HG02943 (cell line): ENCODE measurements at regions not wholly inside any gene's neighbourhood (a gene's known extent, or its start where the extent isn't known, plus 50 kb on each side); places are given as distances from the start of the nearest gene placed in this dataset.

Source experiments
- ATAC-seq: cut with Tn5 transposase; IDR thresholded peaks from one replicate; pipeline ENCODE4 v1.9.1; 2021; ENCODE audit warnings: mild to moderate bottlenecking, low read depth, moderate library complexity; ENCODE audit not compliant: unreplicated experiment

DNA sequence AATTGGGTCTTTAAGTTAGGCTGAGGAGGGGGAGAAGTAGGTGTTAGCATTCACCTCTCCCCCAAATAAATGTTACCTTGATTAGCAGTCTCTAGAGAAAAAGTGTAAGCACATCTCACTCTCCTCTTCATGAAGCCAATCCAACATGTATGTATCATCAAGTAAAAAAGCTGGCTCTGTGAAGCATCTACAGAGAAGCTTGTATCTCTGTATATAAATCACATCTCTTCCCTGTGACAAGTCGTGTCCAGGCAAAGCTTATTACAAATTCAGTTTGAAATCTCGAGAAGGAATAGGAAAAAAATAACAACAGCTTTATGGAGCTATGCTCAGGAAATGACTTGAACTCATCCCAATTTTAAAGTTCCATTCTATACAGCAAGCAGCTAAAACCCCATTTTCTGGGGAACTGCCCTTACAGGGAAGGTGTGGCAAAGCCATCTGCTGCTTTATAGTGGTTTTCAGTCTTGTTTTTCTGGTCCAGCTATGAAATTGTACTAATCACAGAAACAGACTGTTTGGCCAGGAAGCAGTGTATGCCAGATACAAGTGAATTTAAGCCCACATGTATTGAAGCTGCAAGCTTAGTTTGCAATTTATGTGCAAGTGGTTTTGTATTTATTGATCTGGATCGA, 313.3 kb upstream of the NOCT start:
- no peak for ATAC-seq

DNA sequence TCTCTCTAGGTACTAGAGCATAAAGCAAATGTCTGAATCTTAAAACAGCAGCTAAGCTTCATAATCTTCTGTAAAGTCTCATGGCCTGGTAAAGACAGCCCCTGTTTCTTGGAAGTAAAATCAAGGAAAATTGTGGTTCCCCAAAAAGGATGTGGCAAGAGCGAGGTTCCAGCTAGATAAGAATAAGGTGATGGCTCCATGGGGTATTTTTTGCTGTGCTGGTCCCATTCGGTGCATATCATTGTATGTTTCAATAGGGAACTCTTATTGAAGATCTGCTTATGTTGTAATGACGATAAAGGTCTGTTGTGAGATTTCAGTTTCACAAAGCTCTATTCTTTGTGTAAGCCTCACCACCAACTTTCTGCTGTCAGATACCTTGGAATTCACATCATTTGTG, 316.9 kb upstream of the NOCT start:
- ATAC-seq: no peak

DNA sequence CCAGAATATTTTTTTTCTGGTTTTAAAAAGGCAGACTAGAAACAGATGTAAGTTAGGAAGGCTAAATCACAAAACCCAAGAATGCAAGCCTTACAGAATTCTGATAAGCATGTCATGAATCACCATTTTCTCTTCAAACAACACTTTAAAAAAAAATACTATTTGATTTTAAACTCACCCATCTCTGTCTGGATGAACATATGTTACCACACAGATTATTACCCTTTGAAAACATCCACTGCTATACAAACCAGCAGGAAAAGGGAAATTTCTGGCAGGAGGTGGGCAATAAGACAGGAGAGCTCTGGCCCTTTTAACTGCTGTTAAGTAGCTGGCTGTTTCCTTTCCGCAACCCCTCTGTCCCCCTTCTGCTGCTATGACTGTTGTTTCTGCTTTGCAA, 317.7 kb upstream of the NOCT start:
- ATAC-seq: no peak

GRCh38 chr4:138696771-138697170, 318.8 kb upstream of the NOCT start:
- no peak for ATAC-seq

DNA sequence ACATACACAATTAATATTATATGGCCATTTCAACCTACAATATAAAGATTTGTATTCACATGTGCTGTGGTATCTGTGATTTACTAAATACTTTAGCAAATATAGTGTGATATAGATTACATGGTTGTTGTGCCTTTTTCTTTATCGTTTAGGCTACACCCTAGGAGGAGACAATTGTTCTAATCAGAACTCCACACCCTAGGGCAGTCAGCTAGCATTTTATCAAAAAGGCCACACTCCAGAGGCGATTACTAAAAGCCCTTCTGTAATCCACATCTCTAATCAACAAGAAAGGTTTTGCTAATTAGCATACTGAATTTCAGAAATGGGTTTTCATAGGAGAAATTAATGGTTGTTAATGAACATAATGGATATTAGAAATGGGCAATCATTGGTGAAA, 319.5 kb upstream of the NOCT start:
- no peak for ATAC-seq

- no peak for ATAC-seq
These were observed 322.1 kb upstream of the NOCT start for GRCh38 chr4:138693526-138693925.

DNA sequence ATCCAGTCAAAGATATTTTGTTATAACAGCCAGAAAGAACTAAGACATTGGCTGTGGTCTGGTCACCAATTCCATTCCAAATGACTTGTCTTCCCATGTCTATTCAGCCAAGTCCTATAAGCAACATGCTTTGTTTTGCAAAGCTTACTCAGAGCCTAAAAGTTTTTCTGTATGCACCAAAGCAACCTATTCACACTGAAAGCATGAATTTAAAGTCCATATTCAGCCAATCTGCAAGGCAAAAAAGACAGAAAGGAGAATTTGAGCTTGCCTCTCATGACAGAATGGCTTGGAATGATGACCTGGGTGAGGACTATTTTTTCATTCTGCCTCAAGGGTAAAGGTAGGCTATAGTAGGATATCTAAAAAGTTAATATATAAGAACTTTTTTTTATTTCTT, 323.2 kb upstream of the NOCT start:
- ATAC-seq: no peak

DNA sequence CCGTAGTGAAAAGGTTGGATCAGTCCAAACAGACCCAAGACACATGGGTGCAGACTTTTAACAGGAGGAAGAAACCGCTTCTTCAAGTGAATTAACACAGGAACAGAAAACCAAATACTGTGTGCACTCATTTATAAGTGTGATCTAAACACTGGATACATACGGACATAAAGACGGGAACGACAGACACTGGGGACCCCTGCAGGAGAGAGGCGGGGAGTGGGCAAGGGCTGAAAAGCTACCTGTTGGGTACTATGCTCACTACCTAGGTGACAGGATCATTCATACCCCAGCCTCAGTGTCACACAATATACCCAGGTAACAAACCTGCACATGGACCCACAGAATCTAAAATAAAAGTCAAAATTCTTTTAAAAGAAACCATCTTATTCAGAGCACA, 326.0 kb upstream of the NOCT start:
- ATAC-seq: no peak

DNA sequence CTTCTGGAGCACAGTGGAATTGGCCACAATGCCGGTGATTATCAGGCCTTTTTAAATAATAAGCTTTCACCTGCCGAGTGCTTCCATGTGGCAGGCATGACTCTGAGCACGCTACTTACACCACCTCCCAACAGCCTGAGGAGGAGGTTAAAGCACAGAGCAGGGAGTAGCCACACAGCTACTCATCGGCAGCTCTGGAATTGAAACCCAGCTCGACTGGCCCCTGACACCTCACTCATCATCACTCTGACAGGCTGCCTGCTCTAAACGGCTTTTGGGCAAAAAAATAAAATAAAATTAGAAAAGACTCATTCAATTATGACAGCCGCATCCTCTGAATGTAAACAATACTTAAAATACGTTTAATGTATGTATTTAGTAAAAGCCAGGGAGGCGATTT, 326.4 kb upstream of the NOCT start:
- no peak for ATAC-seq

GRCh38 chr4:138688408-138689085, 327.0 kb upstream of the NOCT start:
- no peak for ATAC-seq

DNA sequence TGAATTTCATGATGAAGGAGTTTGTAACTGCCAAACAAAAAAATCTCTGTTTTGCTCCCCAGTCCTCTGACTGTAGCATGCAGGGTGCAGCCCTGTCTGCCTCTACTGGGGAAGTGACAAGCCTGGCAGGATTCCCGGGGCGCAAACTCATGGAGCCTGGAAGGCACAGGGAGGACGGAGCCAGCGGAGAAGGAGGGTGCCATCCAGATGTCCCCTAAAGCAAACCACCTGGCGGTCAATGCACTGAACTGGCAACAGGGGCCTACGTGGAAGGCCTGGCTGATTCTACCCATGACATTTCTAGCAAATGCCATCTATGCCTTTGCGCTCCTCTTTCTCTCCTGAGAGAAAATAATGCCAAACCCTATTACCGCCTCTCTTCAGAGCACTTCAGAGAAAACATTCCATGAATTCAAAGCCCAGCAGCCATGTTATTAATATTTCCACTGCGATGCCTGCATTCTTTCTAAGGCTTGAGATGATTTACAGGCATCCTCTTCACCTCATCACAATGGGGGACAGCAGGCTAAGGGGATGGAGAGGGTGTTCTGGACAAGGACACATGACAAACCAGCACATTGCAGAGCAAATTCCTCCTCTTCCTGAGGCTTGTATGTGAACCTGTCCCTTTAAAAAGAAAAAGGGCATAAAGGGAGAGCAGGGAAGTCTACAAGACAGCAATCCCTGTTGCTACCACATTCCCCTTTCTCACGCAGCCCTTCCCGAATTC, 329.3 kb upstream of the NOCT start:
- no peak for ATAC-seq

DNA sequence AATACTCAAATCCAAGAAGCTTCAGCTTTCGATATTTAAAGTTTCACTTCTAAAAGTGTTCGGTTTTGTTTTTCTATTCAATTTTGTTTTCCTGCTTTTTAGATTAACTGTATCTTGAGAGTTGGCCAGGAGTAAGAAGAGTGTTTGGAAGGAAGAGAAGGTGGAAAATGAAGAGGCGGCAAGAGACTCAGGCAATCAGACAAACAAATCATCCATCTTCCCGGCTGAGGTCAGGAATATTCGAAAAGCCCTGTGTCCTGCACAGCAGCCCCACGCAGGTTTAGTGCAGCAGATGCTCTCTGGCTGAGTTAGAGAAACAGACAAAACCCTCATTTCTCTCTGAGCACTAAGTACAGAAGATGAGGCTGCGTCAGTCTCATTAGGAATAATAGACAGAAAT, 330.3 kb upstream of the NOCT start:
- no peak for ATAC-seq

- ATAC-seq: peak; percentile 76
These were observed 334.5 kb upstream of the NOCT start for GRCh38 chr4:138680989-138681604.

DNA sequence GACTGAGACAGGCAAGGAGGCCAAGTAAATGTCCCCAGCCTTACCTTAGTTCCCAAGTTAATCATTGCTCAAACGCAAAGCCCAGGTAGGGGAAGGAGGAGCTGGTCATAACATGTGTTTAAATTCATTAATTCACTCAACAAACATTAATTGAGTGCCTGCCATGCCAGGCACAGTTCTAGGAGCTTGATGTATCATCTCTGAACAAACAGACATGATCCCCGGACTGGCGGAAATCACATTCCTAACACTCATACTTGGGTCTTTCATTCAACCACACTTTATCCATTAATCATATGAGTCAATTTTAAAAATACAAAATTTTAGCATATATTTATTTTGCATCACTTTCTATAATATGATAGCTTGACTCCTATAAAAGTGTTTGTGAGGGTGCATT, 335.3 kb upstream of the NOCT start:
- ATAC-seq: no peak

GRCh38 chr4:138678985-138679746, 336.4 kb upstream of the NOCT start:
- ATAC-seq: no peak

DNA sequence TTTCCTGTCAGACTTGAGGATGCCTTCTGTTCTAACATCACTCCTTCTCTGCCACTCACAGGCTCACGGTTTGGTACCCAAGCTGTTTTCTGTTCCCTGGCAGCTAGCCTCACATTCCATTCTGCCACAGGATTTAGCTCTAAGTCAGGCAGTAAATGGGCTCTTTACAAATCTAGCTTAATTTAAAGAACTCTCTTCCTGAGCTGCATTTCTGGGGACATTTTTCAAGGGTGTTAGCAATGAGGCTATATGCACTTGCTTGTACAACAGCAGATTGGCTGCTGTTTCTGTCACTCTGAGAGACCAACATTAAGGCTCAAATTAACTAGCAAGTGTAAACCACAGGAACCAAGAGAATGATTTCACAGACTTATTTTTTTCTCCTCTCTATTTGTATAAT, 337.8 kb upstream of the NOCT start:
- no peak for ATAC-seq

DNA sequence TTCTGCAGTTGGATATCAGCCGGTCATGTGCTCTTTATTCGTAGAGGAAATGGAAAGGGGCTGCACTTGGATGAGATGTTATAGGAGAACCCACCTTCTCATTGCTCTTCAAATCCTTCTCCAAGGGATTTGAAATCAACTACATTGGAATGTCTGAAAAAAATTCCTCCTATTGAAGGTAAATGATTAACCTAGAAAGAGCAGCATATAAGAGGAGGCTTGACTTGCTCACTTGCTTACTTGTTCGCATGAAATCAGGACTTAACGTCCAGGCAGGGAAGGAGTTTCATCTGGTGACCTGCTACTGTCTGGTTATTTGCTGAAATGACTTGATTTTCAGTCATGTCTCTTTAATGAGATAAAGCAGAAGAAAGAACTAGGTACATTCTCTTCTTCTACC, 338.4 kb upstream of the NOCT start:
- ATAC-seq: no peak

- no peak for ATAC-seq
These were observed 339.9 kb upstream of the NOCT start for GRCh38 chr4:138675685-138676084.

GRCh38 chr4:138674209-138674608, 341.4 kb upstream of the NOCT start:
- ATAC-seq: no peak

GRCh38 chr4:138673053-138673452, 342.5 kb upstream of the NOCT start:
- no peak for ATAC-seq
